ENCODE measurements at regions not wholly inside any gene's neighbourhood (a gene's known extent, or its start where the extent isn't known, plus 50 kb on each side); places are given as distances from the start of the nearest gene placed in this dataset.
A peak's percentile ranks its signal among the peaks of the same experiment; 100 is the strongest.

DNA sequence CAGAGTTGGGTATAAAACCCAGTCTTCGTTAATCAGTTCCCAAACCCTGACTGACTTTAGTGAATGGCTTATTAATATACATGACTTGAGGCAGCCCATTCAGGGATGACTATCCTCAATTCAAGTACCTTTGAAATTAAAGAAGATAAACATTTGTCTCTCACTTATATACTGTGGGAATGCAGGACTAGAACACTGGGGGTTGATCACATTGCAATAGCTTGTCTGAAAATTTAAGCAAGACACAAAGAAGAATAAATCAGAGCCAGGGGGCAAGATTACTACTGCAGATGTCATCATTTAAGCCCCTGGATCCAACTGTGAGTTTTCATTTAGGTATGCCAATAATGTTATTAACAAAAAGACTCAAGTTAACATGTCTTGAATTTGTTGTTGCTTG lies 647.7 kb downstream of the ZPLD1 start:
- Histone ChIP-seq H3K4me1 (ENCODE audit: control insufficient read depth in 5 of 5, insufficient read depth in 5 of 5, low read length in 5 of 5) (no peaks in the 10 kb centered on the region), H3K9ac (ENCODE audit: insufficient read depth in 1 of 2, low read length in 2 of 2) (no peak overlapping the region), H3K36me3 (ENCODE audit: control insufficient read depth in 4 of 4, insufficient read depth in 4 of 4, low read length in 4 of 4) (no peaks in the 10 kb centered on the region), H3K4me3 (no peak overlapping the region), H3K27me3 (ENCODE audit: control insufficient read depth in 3 of 3, insufficient read depth in 3 of 3, low read length in 2 of 3) (no peaks in the 10 kb centered on the region), H3K27ac (ENCODE audit: low read depth in 1 of 2, low read length in 1 of 2) (no peak overlapping the region), H3K9me3 (ENCODE audit: control insufficient read depth in 4 of 4, insufficient read depth in 3 of 4, low read length in 3 of 4) (no peaks in the 10 kb centered on the region)
- no peak for ATAC-seq (ENCODE audit: insufficient read depth, low FRiP score)
- TF ChIP-seq CTCF (IDR thresholded peaks at IDR 0.05; ENCODE audit: control extremely low read depth, extremely low read depth), result no peak
- WGBS, 2 donors, result 90 to 91% methylated on average over 1 of the region's 1 CpG
- no peak for DNase-seq

- no peak overlapping the region for H3K27ac ChIP-seq (ENCODE audit: low read depth in 1 of 2, low read length in 1 of 2)
- WGBS, 2 donors, result 69 to 73% methylated on average over 3 of the region's 3 CpGs
- H3K36me3 ChIP-seq (ENCODE audit: control insufficient read depth in 4 of 4, insufficient read depth in 4 of 4, low read length in 4 of 4), result no peaks in the 10 kb centered on the region
- no peak for ATAC-seq (ENCODE audit: insufficient read depth, low FRiP score)
- H3K4me1 ChIP-seq (ENCODE audit: control insufficient read depth in 5 of 5, insufficient read depth in 5 of 5, low read length in 5 of 5), result no peaks in the 10 kb centered on the region
- H3K9me3 ChIP-seq (ENCODE audit: control insufficient read depth in 4 of 4, insufficient read depth in 3 of 4, low read length in 3 of 4), result no peaks in the 10 kb centered on the region
- TF ChIP-seq CTCF (IDR thresholded peaks at IDR 0.05; ENCODE audit: control extremely low read depth, extremely low read depth), result no peak
- DNase-seq, result no peak
- no peak overlapping the region for H3K9ac ChIP-seq (ENCODE audit: insufficient read depth in 1 of 2, low read length in 2 of 2)
- no peak overlapping the region for H3K4me3 ChIP-seq
- no peaks in the 10 kb centered on the region for H3K27me3 ChIP-seq (ENCODE audit: control insufficient read depth in 3 of 3, insufficient read depth in 3 of 3, low read length in 2 of 3)
Observed at GRCh38 chr3:103083848-103084631, 649.2 kb downstream of the ZPLD1 start.

- Histone ChIP-seq H3K9ac (ENCODE audit: insufficient read depth in 1 of 2, low read length in 2 of 2) (no peak overlapping the region), H3K4me1 (ENCODE audit: control insufficient read depth in 5 of 5, insufficient read depth in 5 of 5, low read length in 5 of 5) (no peaks in the 10 kb centered on the region), H3K4me3 (no peak overlapping the region), H3K36me3 (ENCODE audit: control insufficient read depth in 4 of 4, insufficient read depth in 4 of 4, low read length in 4 of 4) (no peaks in the 10 kb centered on the region), H3K27me3 (ENCODE audit: control insufficient read depth in 3 of 3, insufficient read depth in 3 of 3, low read length in 2 of 3) (no peaks in the 10 kb centered on the region), H3K9me3 (ENCODE audit: control insufficient read depth in 4 of 4, insufficient read depth in 3 of 4, low read length in 3 of 4) (no peaks in the 10 kb centered on the region), H3K27ac (ENCODE audit: low read depth in 1 of 2, low read length in 1 of 2) (no peak overlapping the region)
- DNase-seq (peak; percentile 13 to 72 (median 50)), ATAC-seq (ENCODE audit: insufficient read depth, low FRiP score) (peak; percentile 49)
- no peak for TF ChIP-seq CTCF (IDR thresholded peaks at IDR 0.05; ENCODE audit: control extremely low read depth, extremely low read depth)
Observed at GRCh38 chr3:103085465-103085864, 650.6 kb downstream of the ZPLD1 start.

GRCh38 chr3:103089758-103090157 lies 654.9 kb downstream of the ZPLD1 start:
- Histone ChIP-seq H3K36me3 (ENCODE audit: control insufficient read depth in 4 of 4, insufficient read depth in 4 of 4, low read length in 4 of 4) (no peaks in the 10 kb centered on the region), H3K27ac (ENCODE audit: low read depth in 1 of 2, low read length in 1 of 2) (no peak overlapping the region), H3K4me3 (no peak overlapping the region), H3K9me3 (ENCODE audit: control insufficient read depth in 4 of 4, insufficient read depth in 3 of 4, low read length in 3 of 4) (no peaks in the 10 kb centered on the region), H3K9ac (ENCODE audit: insufficient read depth in 1 of 2, low read length in 2 of 2) (no peak overlapping the region), H3K27me3 (ENCODE audit: control insufficient read depth in 3 of 3, insufficient read depth in 3 of 3, low read length in 2 of 3) (no peaks in the 10 kb centered on the region), H3K4me1 (ENCODE audit: control insufficient read depth in 5 of 5, insufficient read depth in 5 of 5, low read length in 5 of 5) (no peaks in the 10 kb centered on the region)
- DNase-seq (no peak), ATAC-seq (ENCODE audit: insufficient read depth, low FRiP score) (no peak)
- no peak for TF ChIP-seq CTCF (IDR thresholded peaks at IDR 0.05; ENCODE audit: control extremely low read depth, extremely low read depth)

All from lung (tissue), 11 donors.